ENCODE measurements at regions not wholly inside any gene's neighbourhood (a gene's known extent, or its start where the extent isn't known, plus 50 kb on each side); places are given as distances from the start of the nearest gene placed in this dataset.

GRCh38 chr3:73796382-73796781, 171.6 kb upstream of the PDZRN3 start:
- Histone ChIP-seq H3K27me3 (no peaks in the 10 kb centered on the region), H3K4me3 (no peak overlapping the region), H3K9me3 (no peaks in the 10 kb centered on the region), H3K4me1 (peaks cover 0 to 14% (median 0%) of the 10 kb centered on the region in 4 donors), H3K27ac (no peak overlapping the region), H3K36me3 (no peaks in the 10 kb centered on the region)
- no peak for DNase-seq
- intact Hi-C loops (cut with DNase I; ENCODE audit: low total_unique reads): no loop called here
- TF ChIP-seq CTCF (IDR thresholded peaks at IDR 0.05): no peak

- no peak for DNase-seq
- intact Hi-C loops (cut with DNase I; ENCODE audit: low total_unique reads): no loop called here
- H3K27ac ChIP-seq: no peak overlapping the region
Observed at GRCh38 chr3:73791356-73791755, 166.6 kb upstream of the PDZRN3 start.

GRCh38 chr3:73789825-73790444, 165.2 kb upstream of the PDZRN3 start:
- TF ChIP-seq CTCF (IDR thresholded peaks at IDR 0.05): no peak
- Histone ChIP-seq H3K36me3 (no peaks in the 10 kb centered on the region), H3K4me1 (peaks cover 0 to 24% (median 15%) of the 10 kb centered on the region in 4 donors), H3K4me3 (no peak overlapping the region), H3K27ac (no peak overlapping the region), H3K27me3 (no peaks in the 10 kb centered on the region), H3K9me3 (no peaks in the 10 kb centered on the region)
- intact Hi-C loops (cut with DNase I; ENCODE audit: low total_unique reads): no loop called here
- no peak for DNase-seq

More at GRCh38 chr3:73791356-73791755, 166.6 kb upstream of the PDZRN3 start:
- no peak for TF ChIP-seq CTCF (IDR thresholded peaks at IDR 0.05)
- Histone ChIP-seq H3K4me1 (peaks cover 0 to 17% (median 7%) of the 10 kb centered on the region in 4 donors), H3K36me3 (no peaks in the 10 kb centered on the region), H3K9me3 (no peaks in the 10 kb centered on the region), H3K4me3 (no peak overlapping the region), H3K27me3 (no peaks in the 10 kb centered on the region)

GRCh38 chr3:73787620-73788019, 162.9 kb upstream of the PDZRN3 start:
- Histone ChIP-seq H3K27me3 (no peaks in the 10 kb centered on the region), H3K27ac (peak overlapping the region; percentile 63 to 68), H3K4me1 (peaks cover 0 to 30% (median 15%) of the 10 kb centered on the region in 4 donors), H3K9me3 (no peaks in the 10 kb centered on the region), H3K4me3 (no peak overlapping the region), H3K36me3 (no peaks in the 10 kb centered on the region)
- intact Hi-C loops (cut with DNase I; ENCODE audit: low total_unique reads): no loop called here
- no peak for TF ChIP-seq CTCF (IDR thresholded peaks at IDR 0.05)
- DNase-seq: no peak

GRCh38 chr3:73786998-73787397, 162.3 kb upstream of the PDZRN3 start:
- no peak overlapping the region for H3K4me3 ChIP-seq
- no peaks in the 10 kb centered on the region for H3K27me3 ChIP-seq
- H3K4me1 ChIP-seq: peaks cover 0 to 30% (median 15%) of the 10 kb centered on the region in 4 donors
- no peak for DNase-seq
- H3K9me3 ChIP-seq: no peaks in the 10 kb centered on the region
- TF ChIP-seq CTCF (IDR thresholded peaks at IDR 0.05): no peak
- peak overlapping the region; percentile 63 to 68 for H3K27ac ChIP-seq
- no peaks in the 10 kb centered on the region for H3K36me3 ChIP-seq
- intact Hi-C loops (cut with DNase I; ENCODE audit: low total_unique reads): no loop called here

Data from tibial artery (tissue), 4 donors.